ENCODE measurements at regions not wholly inside any gene's neighbourhood (a gene's known extent, or its start where the extent isn't known, plus 50 kb on each side); places are given as distances from the start of the nearest gene placed in this dataset.
"Not testable (repeated sequence)": the region's sequence is repeated elsewhere in the genome, so short reads cannot be mapped to it uniquely, and the experiment has no call there.

DNA sequence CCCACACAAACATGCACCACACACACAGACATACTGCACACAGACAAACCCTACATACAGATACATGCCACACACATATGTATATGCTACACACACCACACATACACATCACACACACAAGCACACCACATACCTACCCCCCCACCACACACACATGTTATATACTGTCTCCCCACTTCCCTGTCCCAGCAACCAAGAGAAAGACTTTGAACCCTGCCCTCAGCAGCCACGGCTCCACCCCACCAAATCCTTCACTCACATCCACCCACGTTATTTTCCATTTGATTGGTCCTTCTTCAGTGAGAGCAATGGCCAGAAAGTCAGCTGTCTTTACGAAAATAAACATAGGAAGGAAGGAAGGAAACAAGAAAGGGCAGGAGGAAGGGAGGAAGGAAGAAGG is 479.8 kb downstream of the DIRAS2 start:
- WGBS, 2 donors: 57 to 67% methylated on average over 3 of the region's 3 CpGs
- TF ChIP-seq, protein P1, sequence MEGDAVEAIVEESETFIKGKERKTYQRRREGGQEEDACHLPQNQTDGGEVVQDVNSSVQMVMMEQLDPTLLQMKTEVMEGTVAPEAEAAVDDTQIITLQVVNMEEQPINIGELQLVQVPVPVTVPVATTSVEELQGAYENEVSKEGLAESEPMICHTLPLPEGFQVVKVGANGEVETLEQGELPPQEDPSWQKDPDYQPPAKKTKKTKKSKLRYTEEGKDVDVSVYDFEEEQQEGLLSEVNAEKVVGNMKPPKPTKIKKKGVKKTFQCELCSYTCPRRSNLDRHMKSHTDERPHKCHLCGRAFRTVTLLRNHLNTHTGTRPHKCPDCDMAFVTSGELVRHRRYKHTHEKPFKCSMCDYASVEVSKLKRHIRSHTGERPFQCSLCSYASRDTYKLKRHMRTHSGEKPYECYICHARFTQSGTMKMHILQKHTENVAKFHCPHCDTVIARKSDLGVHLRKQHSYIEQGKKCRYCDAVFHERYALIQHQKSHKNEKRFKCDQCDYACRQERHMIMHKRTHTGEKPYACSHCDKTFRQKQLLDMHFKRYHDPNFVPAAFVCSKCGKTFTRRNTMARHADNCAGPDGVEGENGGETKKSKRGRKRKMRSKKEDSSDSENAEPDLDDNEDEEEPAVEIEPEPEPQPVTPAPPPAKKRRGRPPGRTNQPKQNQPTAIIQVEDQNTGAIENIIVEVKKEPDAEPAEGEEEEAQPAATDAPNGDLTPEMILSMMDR (IDR thresholded peaks at IDR 0.05; ENCODE audit: control extremely low read depth, extremely low read depth): no peak
- no peaks in the 10 kb centered on the region for H3K36me3 ChIP-seq (ENCODE audit: control insufficient read depth in 4 of 4, insufficient read depth in 4 of 4, low read length in 4 of 4)
- no peak overlapping the region for H3K9ac ChIP-seq (ENCODE audit: insufficient read depth in 1 of 2, low read length in 2 of 2)
- H3K27ac ChIP-seq (ENCODE audit: low read depth in 1 of 2, low read length in 1 of 2): no peak overlapping the region
- H3K4me1 ChIP-seq (ENCODE audit: control insufficient read depth in 5 of 5, insufficient read depth in 5 of 5, low read length in 5 of 5): peaks cover 0 to 3% (median 0%) of the 10 kb centered on the region in 5 donors
- H3K4me3 ChIP-seq: no peak overlapping the region
- H3K9me3 ChIP-seq (ENCODE audit: control insufficient read depth in 4 of 4, insufficient read depth in 3 of 4, low read length in 3 of 4): peaks cover 0 to 2% (median 0%) of the 10 kb centered on the region in 4 donors
- H3K27me3 ChIP-seq (ENCODE audit: control insufficient read depth in 3 of 3, insufficient read depth in 3 of 3, low read length in 2 of 3): peaks cover 0 to 5% (median 0%) of the 10 kb centered on the region in 3 donors
- ATAC-seq (ENCODE audit: insufficient read depth, low FRiP score): no peak
- DNase-seq: no peak

DNA sequence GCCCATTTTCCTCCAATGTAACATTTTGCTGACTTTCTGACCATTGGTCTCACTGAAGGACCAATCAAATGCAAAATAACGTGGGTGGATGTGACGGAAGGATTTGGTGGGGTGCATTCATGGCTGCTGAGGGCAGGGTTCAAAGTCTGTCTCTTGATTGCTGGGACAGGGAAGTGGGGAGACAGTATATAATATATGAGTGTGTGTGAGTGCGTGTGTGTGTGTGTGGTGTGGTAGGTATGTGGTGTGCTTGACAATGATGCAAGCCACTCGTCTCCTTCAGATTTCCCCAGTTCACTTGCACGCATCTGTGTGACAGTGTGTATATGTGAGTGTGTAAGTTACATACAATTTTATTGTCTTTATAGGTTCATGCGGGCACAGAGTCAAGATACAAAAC is 477.3 kb downstream of the DIRAS2 start:
- ATAC-seq (ENCODE audit: insufficient read depth, low FRiP score): no peak
- TF ChIP-seq, protein P1 (IDR thresholded peaks at IDR 0.05; ENCODE audit: control extremely low read depth, extremely low read depth): no peak
- WGBS, 2 donors: 76 to 80% methylated on average over 6 of the region's 6 CpGs
- Histone ChIP-seq H3K36me3 (ENCODE audit: control insufficient read depth in 4 of 4, insufficient read depth in 4 of 4, low read length in 4 of 4) (no peaks in the 10 kb centered on the region), H3K4me1 (ENCODE audit: control insufficient read depth in 5 of 5, insufficient read depth in 5 of 5, low read length in 5 of 5) (peaks cover 0 to 3% (median 0%) of the 10 kb centered on the region in 5 donors), H3K27ac (ENCODE audit: low read depth in 1 of 2, low read length in 1 of 2) (no peak overlapping the region), H3K9me3 (ENCODE audit: control insufficient read depth in 4 of 4, insufficient read depth in 3 of 4, low read length in 3 of 4) (peaks cover 0 to 2% (median 0%) of the 10 kb centered on the region in 4 donors), H3K27me3 (ENCODE audit: control insufficient read depth in 3 of 3, insufficient read depth in 3 of 3, low read length in 2 of 3) (no peaks in the 10 kb centered on the region), H3K4me3 (no peak overlapping the region), H3K9ac (ENCODE audit: insufficient read depth in 1 of 2, low read length in 2 of 2) (no peak overlapping the region)
- DNase-seq: no peak

DNA sequence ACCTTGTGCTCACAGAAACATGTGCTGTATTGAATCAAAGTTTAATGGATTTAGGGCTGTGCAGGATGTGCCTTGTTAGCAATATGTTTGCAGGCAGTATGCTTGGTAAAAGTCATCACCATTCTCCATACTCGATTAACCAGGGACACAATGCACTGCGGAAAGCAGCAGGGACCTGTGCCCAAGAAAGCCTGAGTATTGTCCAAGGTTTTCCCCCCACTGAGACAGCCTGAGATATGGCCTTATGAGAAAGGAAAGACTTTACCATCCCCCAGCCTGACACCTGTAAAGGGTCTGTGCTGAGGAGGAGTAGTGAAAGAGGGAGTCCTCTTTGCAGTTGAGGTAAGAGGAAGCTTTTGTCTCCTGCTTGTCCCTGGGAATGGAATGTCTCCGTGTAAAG is 476.2 kb downstream of the DIRAS2 start:
- H3K36me3 ChIP-seq (ENCODE audit: control insufficient read depth in 4 of 4, insufficient read depth in 4 of 4, low read length in 4 of 4); H3K27me3 ChIP-seq (ENCODE audit: control insufficient read depth in 3 of 3, insufficient read depth in 3 of 3, low read length in 2 of 3); H3K9me3 ChIP-seq (ENCODE audit: control insufficient read depth in 4 of 4, insufficient read depth in 3 of 4, low read length in 3 of 4); H3K9ac ChIP-seq (ENCODE audit: insufficient read depth in 1 of 2, low read length in 2 of 2); ATAC-seq (ENCODE audit: insufficient read depth, low FRiP score); DNase-seq; H3K27ac ChIP-seq (ENCODE audit: low read depth in 1 of 2, low read length in 1 of 2); H3K4me3 ChIP-seq; H3K4me1 ChIP-seq (ENCODE audit: control insufficient read depth in 5 of 5, insufficient read depth in 5 of 5, low read length in 5 of 5): not testable (repeated sequence)
- 74 to 75% methylated on average over 3 of the region's 3 CpGs for WGBS, 2 donors

DNA sequence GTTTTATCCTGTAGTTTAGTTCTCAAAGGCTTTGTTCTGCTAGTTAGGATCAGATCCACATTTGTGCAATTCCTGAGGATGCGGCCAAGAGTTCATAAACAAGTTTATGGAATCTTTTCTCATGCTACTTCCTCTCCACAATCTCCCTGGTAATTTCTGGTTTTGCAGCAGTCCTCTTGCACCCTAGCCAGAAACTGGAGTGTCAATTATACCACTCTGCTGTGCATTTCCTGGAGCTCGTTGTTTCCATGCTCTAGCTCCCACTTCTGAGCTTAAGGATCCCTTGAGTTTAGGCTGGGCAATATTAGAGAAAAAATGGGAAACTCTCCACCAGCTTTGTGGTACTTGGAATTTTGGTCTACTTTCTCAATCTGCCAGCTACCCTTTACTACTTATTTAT is 474.7 kb downstream of the DIRAS2 start:
- H3K4me1 ChIP-seq (ENCODE audit: control insufficient read depth in 5 of 5, insufficient read depth in 5 of 5, low read length in 5 of 5): peaks cover 0 to 3% (median 0%) of the 10 kb centered on the region in 5 donors
- no peak overlapping the region for H3K9ac ChIP-seq (ENCODE audit: insufficient read depth in 1 of 2, low read length in 2 of 2)
- H3K27ac ChIP-seq (ENCODE audit: low read depth in 1 of 2, low read length in 1 of 2): no peak overlapping the region
- no peaks in the 10 kb centered on the region for H3K36me3 ChIP-seq (ENCODE audit: control insufficient read depth in 4 of 4, insufficient read depth in 4 of 4, low read length in 4 of 4)
- TF ChIP-seq, protein P1 (IDR thresholded peaks at IDR 0.05; ENCODE audit: control extremely low read depth, extremely low read depth): no peak
- no peak overlapping the region for H3K4me3 ChIP-seq
- DNase-seq (peak in 1 of 3 donors; percentile 59), ATAC-seq (ENCODE audit: insufficient read depth, low FRiP score) (no peak)
- H3K27me3 ChIP-seq (ENCODE audit: control insufficient read depth in 3 of 3, insufficient read depth in 3 of 3, low read length in 2 of 3): no peaks in the 10 kb centered on the region
- H3K9me3 ChIP-seq (ENCODE audit: control insufficient read depth in 4 of 4, insufficient read depth in 3 of 4, low read length in 3 of 4): peaks cover 0 to 7% (median 2%) of the 10 kb centered on the region in 4 donors
- WGBS, 2 donors: 23 to 41% methylated on average over 2 of the region's 2 CpGs
